HEK293 (cell line): ENCODE measurements at regions not wholly inside any gene's neighbourhood (a gene's known extent, or its start where the extent isn't known, plus 50 kb on each side); places are given as distances from the start of the nearest gene placed in this dataset.

Source experiments
- CTCF ChIP-seq: fragments of 450-650 bp; formaldehyde crosslinking; IDR thresholded peaks from 2 replicates; pipeline ENCODE4 v1.5.1; 2016; ENCODE audit warnings: missing biosample characterization, missing genetic modification characterization
- KLF9 ChIP-seq: fragments of 450-650 bp; formaldehyde crosslinking; IDR thresholded peaks from 2 replicates; pipeline ENCODE4 v1.5.1; 2016; ENCODE audit warnings: missing biosample characterization, missing genetic modification characterization, low read depth
- PRDM6 ChIP-seq: fragments of 450-650 bp; formaldehyde crosslinking; IDR thresholded peaks from 2 replicates; pipeline ENCODE4 v1.5.1; 2017; ENCODE audit warnings: missing biosample characterization, missing genetic modification characterization
- ZBTB17 ChIP-seq: fragments of 450-650 bp; formaldehyde crosslinking; IDR thresholded peaks from 2 replicates; pipeline ENCODE4 v1.5.1; 2016; ENCODE audit warnings: missing biosample characterization, missing genetic modification characterization
- ZEB2 ChIP-seq: fragments of 450-650 bp; formaldehyde crosslinking; IDR thresholded peaks from 2 replicates; pipeline ENCODE4 v1.5.1; 2016; ENCODE audit warnings: missing biosample characterization, missing genetic modification characterization
- ZNF324 ChIP-seq: fragments of 450-650 bp; formaldehyde crosslinking; IDR thresholded peaks from 2 replicates; pipeline ENCODE4 v1.5.1; 2016; ENCODE audit warnings: missing biosample characterization, missing genetic modification characterization
- ZNF354C ChIP-seq: fragments of 450-650 bp; formaldehyde crosslinking; IDR thresholded peaks from 2 replicates; pipeline ENCODE4 v1.5.1; 2016; ENCODE audit warnings: missing biosample characterization, missing genetic modification characterization, low read depth, borderline replicate concordance
- ZNF629 ChIP-seq: fragments of 450-650 bp; formaldehyde crosslinking; IDR thresholded peaks from 2 replicates; pipeline ENCODE4 v1.5.1; 2017; ENCODE audit warnings: missing biosample characterization, missing genetic modification characterization

GRCh38 chr2:215537611-215538010 lies 101.7 kb upstream of the FN1 start:
- TF ChIP-seq ZBTB17 (tag by site-specific recombination): no peak
- TF ChIP-seq KLF9 (tag by site-specific recombination): no peak
- no peak for TF ChIP-seq CTCF
- TF ChIP-seq PRDM6 (tag by site-specific recombination): no peak
- no peak for TF ChIP-seq ZNF354C
- TF ChIP-seq ZEB2 (tag by site-specific recombination): no peak
- no peak for TF ChIP-seq ZNF324 (tag by site-specific recombination)
- TF ChIP-seq ZNF629 (tag by site-specific recombination): no peak
